GM12878 (cell line): ENCODE measurements at regions not wholly inside any gene's neighbourhood (a gene's known extent, or its start where the extent isn't known, plus 50 kb on each side); places are given as distances from the start of the nearest gene placed in this dataset.

Experiments
- BHLHE40 ChIP-seq, 2 experiments: fragments of 450-650 bp in 1 of 2; IDR thresholded peaks; 2 replicates each; pipeline ENCODE4 v1.6.1; 2011 to 2017; ENCODE audit warnings: low read depth in 2 of 2, borderline replicate concordance in 1 of 2, improper control_type of control experiment in 1 of 2, low read length in 1 of 2, mild to moderate bottlenecking in 1 of 2
- BMI1 ChIP-seq: fragments of 450-650 bp; IDR thresholded peaks from 2 replicates; pipeline ENCODE4 v1.6.1; 2016; ENCODE audit warnings: mild to moderate bottlenecking, moderate library complexity, borderline replicate concordance
- CBFB ChIP-seq: IDR thresholded peaks from 2 replicates; pipeline ENCODE4 v1.6.1; 2016; ENCODE audit warnings: antibody characterized with exemption, low read depth
- CBX3 ChIP-seq: fragments of 200-600 bp; sonication (generic); IDR thresholded peaks from 2 replicates; pipeline ENCODE4 v1.6.1; 2016; ENCODE audit warnings: low read depth, borderline replicate concordance
- CEBPB ChIP-seq, 2 experiments: fragments of 150-350 bp in 1 of 2; IDR thresholded peaks; 2 replicates each; pipeline ENCODE4 v1.6.1; 2012 to 2014; ENCODE audit warnings: low read depth in 2 of 2, low read length in 2 of 2, borderline replicate concordance in 1 of 2, inconsistent platforms in 1 of 2
- CHD1 ChIP-seq: IDR thresholded peaks from 2 replicates; pipeline ENCODE4 v1.6.1; 2012; ENCODE audit warnings: low read depth, low read length, improper control_type of control experiment
- EED ChIP-seq: sonication (generic); IDR thresholded peaks from 2 replicates; pipeline ENCODE4 v1.6.1; 2016; ENCODE audit warnings: antibody characterized with exemption, low read depth
- EP300 ChIP-seq, 2 experiments: fragments of 150-350 bp in 1 of 2; IDR thresholded peaks; 2 replicates each; pipeline ENCODE4 v1.6.1; 2011 to 2012; ENCODE audit warnings: low read depth in 2 of 2, low read length in 2 of 2, borderline replicate concordance in 1 of 2, improper control_type of control experiment in 1 of 2, inconsistent platforms in 1 of 2; ENCODE audit not compliant: control insufficient read depth in 1 of 2
- FOXK2 ChIP-seq: fragments of 450-650 bp; IDR thresholded peaks from 2 replicates; pipeline ENCODE4 v1.6.1; 2017; ENCODE audit warnings: mild to moderate bottlenecking, moderate library complexity
- IKZF2 ChIP-seq, 2 experiments: fragments of 450-650 bp; IDR thresholded peaks; 2 replicates each; pipeline ENCODE4 v1.6.1; 2017; ENCODE audit warnings: mild to moderate bottlenecking in 2 of 2, moderate library complexity in 2 of 2
- IRF4 ChIP-seq: IDR thresholded peaks from 2 replicates; pipeline ENCODE4 v1.6.1; 2011; ENCODE audit warnings: low read depth, low read length
- KAT2A ChIP-seq: conservative IDR thresholded peaks from 2 replicates; pipeline ENCODE4 v1.6.1; 2011; ENCODE audit warnings: low read depth, low read length; ENCODE audit not compliant: control insufficient read depth
- MYC ChIP-seq: IDR thresholded peaks from 2 replicates; pipeline ENCODE4 v1.6.1; 2011; ENCODE audit warnings: mild to moderate bottlenecking, low read length, moderate library complexity, inconsistent platforms; ENCODE audit not compliant: insufficient read depth, insufficient replicate concordance, insufficient read length, severe bottlenecking
- NFIC ChIP-seq: IDR thresholded peaks from 2 replicates; pipeline ENCODE4 v1.6.1; 2012; ENCODE audit warnings: low read depth, mild to moderate bottlenecking, inconsistent platforms, low read length, moderate library complexity
- NFXL1 ChIP-seq: fragments of 450-650 bp; IDR thresholded peaks from 2 replicates; pipeline ENCODE4 v1.6.1; 2017; ENCODE audit warnings: antibody characterized with exemption, mild to moderate bottlenecking, borderline replicate concordance
- NR2C1 ChIP-seq: fragments of 450-650 bp; IDR thresholded peaks from 2 replicates; pipeline ENCODE4 v1.6.1; 2017; ENCODE audit warnings: antibody characterized with exemption, mild to moderate bottlenecking, moderate library complexity
- NR2C2 ChIP-seq: IDR thresholded peaks from 2 replicates; pipeline ENCODE4 v1.6.1; 2011; ENCODE audit warnings: borderline replicate concordance, low read depth; ENCODE audit not compliant: control insufficient read depth, insufficient read length
- POLR2AphosphoS5 ChIP-seq: IDR thresholded peaks from 2 replicates; pipeline ENCODE4 v1.6.1; 2011; ENCODE audit warnings: mild to moderate bottlenecking, low read length, inconsistent platforms
- RB1 ChIP-seq: fragments of 450-650 bp; formaldehyde crosslinking; IDR thresholded peaks from 2 replicates; pipeline ENCODE4 v1.6.1; 2017; ENCODE audit warnings: mild to moderate bottlenecking, borderline replicate concordance
- SMARCA5 ChIP-seq: fragments of 450-650 bp; IDR thresholded peaks from 2 replicates; pipeline ENCODE4 v1.6.1; 2017; ENCODE audit warnings: mild to moderate bottlenecking
- SMC3 ChIP-seq: IDR thresholded peaks from 2 replicates; pipeline ENCODE4 v1.6.1; 2011; ENCODE audit warnings: low read length, improper control_type of control experiment, borderline replicate concordance
- SUZ12 ChIP-seq: fragments of 200-600 bp; sonication (generic); IDR thresholded peaks from one replicate; pipeline ENCODE4 v1.6.1; 2018; ENCODE audit warnings: antibody characterized with exemption, mild to moderate bottlenecking; ENCODE audit not compliant: unreplicated experiment
- TBL1XR1 ChIP-seq: IDR thresholded peaks from 2 replicates; pipeline ENCODE4 v1.6.1; 2012; ENCODE audit warnings: low read depth, low read length, improper control_type of control experiment
- TCF3 ChIP-seq: IDR thresholded peaks from 2 replicates; pipeline ENCODE4 v1.6.1; 2012; ENCODE audit warnings: low read depth, mild to moderate bottlenecking, low read length, borderline replicate concordance; ENCODE audit not compliant: insufficient read depth
- YBX1 ChIP-seq: fragments of 450-650 bp; IDR thresholded peaks from 2 replicates; pipeline ENCODE4 v1.6.1; 2016; ENCODE audit warnings: antibody characterized with exemption
- ZNF207 ChIP-seq: fragments of 450-650 bp; IDR thresholded peaks from 2 replicates; pipeline ENCODE4 v1.6.1; 2014; ENCODE audit warnings: antibody characterized with exemption, mild to moderate bottlenecking, borderline replicate concordance
- ZNF384 ChIP-seq: IDR thresholded peaks from 2 replicates; pipeline ENCODE4 v1.6.1; 2012; ENCODE audit warnings: low read depth, mild to moderate bottlenecking, low read length, improper control_type of control experiment, borderline replicate concordance
- ZSCAN29 ChIP-seq: fragments of 450-650 bp; IDR thresholded peaks from 2 replicates; pipeline ENCODE4 v1.6.1; 2017; ENCODE audit warnings: mild to moderate bottlenecking, moderate library complexity
- TF ChIP-seq, protein P1 (sequence below): IDR thresholded peaks from 2 replicates; pipeline ENCODE4 v1.6.1; 2011; ENCODE audit warnings: borderline replicate concordance, low read depth, mild to moderate bottlenecking, moderate library complexity, mixed read lengths, low read length; ENCODE audit not compliant: insufficient read depth; ENCODE audit errors: extremely low read length

DNA sequence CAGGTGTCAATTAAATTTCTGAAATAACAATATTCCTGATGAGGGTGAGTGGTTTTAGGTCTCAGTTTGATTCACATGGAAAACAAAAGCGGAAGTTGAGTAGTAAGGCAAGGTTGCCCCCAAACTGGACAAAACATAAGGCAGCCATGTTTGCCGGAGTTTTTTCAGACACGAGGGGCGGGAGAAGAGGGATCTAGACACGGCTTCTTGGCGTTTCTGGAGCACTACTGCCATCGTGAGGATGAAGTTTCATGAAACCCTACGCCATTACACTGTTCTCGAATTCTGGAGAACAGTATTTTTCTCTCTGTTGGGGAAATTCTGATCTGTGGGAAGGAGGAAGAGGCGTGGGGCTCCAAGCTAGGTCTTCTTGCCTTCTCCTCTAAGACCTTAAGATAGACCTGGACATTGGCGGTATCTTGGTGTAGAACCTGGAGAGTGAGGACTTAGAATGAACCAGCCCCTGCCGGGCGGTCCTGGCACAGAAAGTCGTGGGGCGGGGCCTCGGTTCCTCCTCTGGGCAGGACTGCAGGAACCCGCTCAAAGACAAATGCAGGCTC lies 160.3 kb downstream of the OR13H1 start (continued):
- TF ChIP-seq SMC3 (peak; percentile 34; the same call in 1 of the 2 replicates), EP300 (IDR thresholded peaks at IDR 0.05; ENCODE audit: borderline replicate concordance in 1 of 2, control insufficient read depth in 1 of 2, low read depth in 2 of 2, low read length in 2 of 2) (no peak; a peak in 1 of 4 replicates), TBL1XR1 (peak; percentile 86; the same call in 1 of the 2 replicates), NFXL1 (no peak), NFIC (no peak), KAT2A (no peak), IKZF2 (IDR thresholded peaks at IDR 0.05) (peak; percentile 60 to 64; a peak in 2 of 4 replicates), BMI1 (no peak), NR2C1 (no peak), FOXK2 (no peak), BHLHE40 (IDR thresholded peaks at IDR 0.05; ENCODE audit: borderline replicate concordance in 1 of 2, low read depth in 2 of 2, low read length in 1 of 2) (0 out of 4 replicates have a peak, but pooled peaks of 1 of the 2 experiments have one; percentile 24), SMARCA5 (no peak), ZNF207 (peak; percentile 38; the same call in 1 of the 2 replicates), RB1 (no peak), CEBPB (IDR thresholded peaks at IDR 0.05; ENCODE audit: borderline replicate concordance in 1 of 2, low read depth in 2 of 2, low read length in 2 of 2) (no peak), ZSCAN29 (no peak), CHD1 (no peak), ZNF384 (peak; percentile 100), NR2C2 (no peak), TCF3 (no peak), IRF4 (no peak), CBFB (no peak), CBX3 (no peak), POLR2AphosphoS5 (no peak), EED (peak; percentile 59), SUZ12 (no peak), MYC (no peak), YBX1 (no peak)
- TF ChIP-seq, protein P1, sequence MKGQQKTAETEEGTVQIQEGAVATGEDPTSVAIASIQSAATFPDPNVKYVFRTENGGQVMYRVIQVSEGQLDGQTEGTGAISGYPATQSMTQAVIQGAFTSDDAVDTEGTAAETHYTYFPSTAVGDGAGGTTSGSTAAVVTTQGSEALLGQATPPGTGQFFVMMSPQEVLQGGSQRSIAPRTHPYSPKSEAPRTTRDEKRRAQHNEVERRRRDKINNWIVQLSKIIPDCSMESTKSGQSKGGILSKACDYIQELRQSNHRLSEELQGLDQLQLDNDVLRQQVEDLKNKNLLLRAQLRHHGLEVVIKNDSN: no peak
